HG02759 (cell line): ENCODE measurements at regions not wholly inside any gene's neighbourhood (a gene's known extent, or its start where the extent isn't known, plus 50 kb on each side); places are given as distances from the start of the nearest gene placed in this dataset.
"Not testable (repeated sequence)": the region's sequence is repeated elsewhere in the genome, so short reads cannot be mapped to it uniquely, and the experiment has no call there.

ENCODE experiments used
- ATAC-seq: cut with Tn5 transposase; IDR thresholded peaks from one replicate; pipeline ENCODE4 v1.9.1; 2021; ENCODE audit warnings: mild to moderate bottlenecking, moderate library complexity; ENCODE audit not compliant: unreplicated experiment

GRCh38 chr3:22659651-22660475, 543.3 kb upstream of the UBE2E2 start:
- ATAC-seq: no peak

- no peak for ATAC-seq
Measured at GRCh38 chr3:22660606-22661005, 542.5 kb upstream of the UBE2E2 start.

GRCh38 chr3:22661121-22661700, 541.9 kb upstream of the UBE2E2 start:
- no peak for ATAC-seq

- ATAC-seq: no peak
Measured at GRCh38 chr3:22665528-22665927, 537.6 kb upstream of the UBE2E2 start.

GRCh38 chr3:22666736-22667135, 536.4 kb upstream of the UBE2E2 start:
- no peak for ATAC-seq

GRCh38 chr3:22671848-22672247, 531.3 kb upstream of the UBE2E2 start:
- ATAC-seq: no peak

GRCh38 chr3:22684739-22685138, 518.4 kb upstream of the UBE2E2 start:
- no peak for ATAC-seq

GRCh38 chr3:22685597-22685996, 517.5 kb upstream of the UBE2E2 start:
- ATAC-seq: no peak

- ATAC-seq: no peak
Measured at GRCh38 chr3:22691407-22691806, 511.7 kb upstream of the UBE2E2 start.

- ATAC-seq: no peak
Measured at GRCh38 chr3:22691856-22692628, 511.1 kb upstream of the UBE2E2 start.

GRCh38 chr3:22700876-22701275, 502.3 kb upstream of the UBE2E2 start:
- ATAC-seq: no peak

GRCh38 chr3:22704166-22704565, 499.0 kb upstream of the UBE2E2 start:
- ATAC-seq: no peak

GRCh38 chr3:22704571-22705354, 498.4 kb upstream of the UBE2E2 start:
- no peak for ATAC-seq

- not testable (repeated sequence) for ATAC-seq
Measured at GRCh38 chr3:22706922-22707321, 496.2 kb upstream of the UBE2E2 start.

GRCh38 chr3:22713936-22714335, 489.2 kb upstream of the UBE2E2 start:
- no peak for ATAC-seq

GRCh38 chr3:22714749-22715148, 488.4 kb upstream of the UBE2E2 start:
- no peak for ATAC-seq

- ATAC-seq: no peak
Measured at GRCh38 chr3:22720596-22720995, 482.5 kb upstream of the UBE2E2 start.

GRCh38 chr3:22724420-22724819, 478.7 kb upstream of the UBE2E2 start:
- ATAC-seq: no peak

GRCh38 chr3:22728406-22728805, 474.7 kb upstream of the UBE2E2 start:
- no peak for ATAC-seq

GRCh38 chr3:22729212-22729611, 473.9 kb upstream of the UBE2E2 start:
- ATAC-seq: no peak

GRCh38 chr3:22729981-22730380, 473.1 kb upstream of the UBE2E2 start:
- no peak for ATAC-seq
